GM03348 (cell line): ENCODE measurements at regions not wholly inside any gene's neighbourhood (a gene's known extent, or its start where the extent isn't known, plus 50 kb on each side); places are given as distances from the start of the nearest gene placed in this dataset.
"Not testable (repeated sequence)": the region's sequence is repeated elsewhere in the genome, so short reads cannot be mapped to it uniquely, and the experiment has no call there.

Experiments
- DNase-seq: peaks from one replicate; pipeline ENCODE4 v3.0.0; 2012; ENCODE audit warnings: low spot score

GRCh38 chr9:135408476-135409254, 70.9 kb upstream of the PPP1R26 start:
- no peak for DNase-seq

GRCh38 chr9:135409286-135410200, 70.0 kb upstream of the PPP1R26 start:
- no peak for DNase-seq

- no peak for DNase-seq
These were observed 69.2 kb upstream of the PPP1R26 start for GRCh38 chr9:135410421-135410820.

- DNase-seq, result no peak
These were observed 68.6 kb upstream of the PPP1R26 start for GRCh38 chr9:135410831-135411473.

- not testable (repeated sequence) for DNase-seq
These were observed 68.0 kb upstream of the PPP1R26 start for GRCh38 chr9:135411605-135412004.

- peak; percentile 95 for DNase-seq
These were observed 67.1 kb upstream of the PPP1R26 start for GRCh38 chr9:135412315-135413085.

- no peak for DNase-seq
These were observed 66.6 kb upstream of the PPP1R26 start for GRCh38 chr9:135413086-135413375.

- DNase-seq, result no peak
These were observed 66.1 kb upstream of the PPP1R26 start for GRCh38 chr9:135413461-135413860.

- no peak for DNase-seq
These were observed 65.3 kb upstream of the PPP1R26 start for GRCh38 chr9:135414293-135414692.

GRCh38 chr9:135415586-135415985, 64.0 kb upstream of the PPP1R26 start:
- DNase-seq, result no peak

GRCh38 chr9:135416664-135417290, 62.8 kb upstream of the PPP1R26 start:
- no peak for DNase-seq

GRCh38 chr9:135418161-135418560, 61.4 kb upstream of the PPP1R26 start:
- no peak for DNase-seq

- DNase-seq, result no peak
These were observed 60.5 kb upstream of the PPP1R26 start for GRCh38 chr9:135419106-135419505.

GRCh38 chr9:135422341-135422944, 57.1 kb upstream of the PPP1R26 start:
- no peak for DNase-seq

GRCh38 chr9:135423725-135424124, 55.9 kb upstream of the PPP1R26 start:
- DNase-seq, result no peak
